ENCODE measurements at regions not wholly inside any gene's neighbourhood (a gene's known extent, or its start where the extent isn't known, plus 50 kb on each side); places are given as distances from the start of the nearest gene placed in this dataset.

GRCh38 chr2:215667585-215668377 is 231.9 kb upstream of the FN1 start:
- intact Hi-C loops (cut with micrococcal nuclease) = no loop called here
- no peak overlapping the region for H2AFZ ChIP-seq (ENCODE audit: insufficient read depth, low read depth, low read length, poor library complexity, severe bottlenecking)
- TF ChIP-seq, protein P1, sequence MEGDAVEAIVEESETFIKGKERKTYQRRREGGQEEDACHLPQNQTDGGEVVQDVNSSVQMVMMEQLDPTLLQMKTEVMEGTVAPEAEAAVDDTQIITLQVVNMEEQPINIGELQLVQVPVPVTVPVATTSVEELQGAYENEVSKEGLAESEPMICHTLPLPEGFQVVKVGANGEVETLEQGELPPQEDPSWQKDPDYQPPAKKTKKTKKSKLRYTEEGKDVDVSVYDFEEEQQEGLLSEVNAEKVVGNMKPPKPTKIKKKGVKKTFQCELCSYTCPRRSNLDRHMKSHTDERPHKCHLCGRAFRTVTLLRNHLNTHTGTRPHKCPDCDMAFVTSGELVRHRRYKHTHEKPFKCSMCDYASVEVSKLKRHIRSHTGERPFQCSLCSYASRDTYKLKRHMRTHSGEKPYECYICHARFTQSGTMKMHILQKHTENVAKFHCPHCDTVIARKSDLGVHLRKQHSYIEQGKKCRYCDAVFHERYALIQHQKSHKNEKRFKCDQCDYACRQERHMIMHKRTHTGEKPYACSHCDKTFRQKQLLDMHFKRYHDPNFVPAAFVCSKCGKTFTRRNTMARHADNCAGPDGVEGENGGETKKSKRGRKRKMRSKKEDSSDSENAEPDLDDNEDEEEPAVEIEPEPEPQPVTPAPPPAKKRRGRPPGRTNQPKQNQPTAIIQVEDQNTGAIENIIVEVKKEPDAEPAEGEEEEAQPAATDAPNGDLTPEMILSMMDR (IDR thresholded peaks at IDR 0.05) = no peak
- TF ChIP-seq EZH2 (IDR thresholded peaks at IDR 0.05; ENCODE audit: borderline replicate concordance, insufficient read depth, low read depth, low read length, poor library complexity, severe bottlenecking) = no peak
- H3K9me3 ChIP-seq (ENCODE audit: control extremely low read depth in 1 of 3, control insufficient read depth in 2 of 3, insufficient read depth in 1 of 3, low read length in 2 of 3) = no peaks in the 10 kb centered on the region
- no peaks in the 10 kb centered on the region for H3K4me1 Mint-ChIP-seq
- no peak overlapping the region for H3K4me2 ChIP-seq (replicated peaks; ENCODE audit: low read depth, low read length, poor library complexity, severe bottlenecking)
- H3K4me3 Mint-ChIP-seq = no peak overlapping the region
- H3K9ac ChIP-seq (ENCODE audit: low read length) = no peak overlapping the region
- no peaks in the 10 kb centered on the region for H4K20me1 ChIP-seq (ENCODE audit: control insufficient read depth, insufficient read depth, low read length, poor library complexity, severe bottlenecking)
- no peaks in the 10 kb centered on the region for H3K4me1 ChIP-seq (ENCODE audit: control insufficient read depth in 2 of 2, insufficient read depth in 2 of 2, low read length in 2 of 2)
- peaks cover 15% of the 10 kb centered on the region for H3K27me3 Mint-ChIP-seq
- CTCF ChIA-PET = no interaction called here
- POLR2A ChIA-PET = no interaction called here
- ATAC-seq (ENCODE audit: low read depth) (no peak), DNase-seq (no peak)
- H3K9me3 Mint-ChIP-seq (ENCODE audit: insufficient read depth) = no peaks in the 10 kb centered on the region
- H3K27me3 ChIP-seq (replicated peaks in 1 of 4; ENCODE audit: control extremely low read depth in 1 of 4, control insufficient read depth in 3 of 4, insufficient read depth in 4 of 4, low read length in 3 of 4) = peaks cover 0 to 4% (median 0%) of the 10 kb centered on the region in 4 experiments
- no peaks in the 10 kb centered on the region for H3K79me2 ChIP-seq (ENCODE audit: control insufficient read depth, insufficient read depth, low read length)
- H3K27ac ChIP-seq (ENCODE audit: low read length in 2 of 2) = no peak overlapping the region
- H3K27ac Mint-ChIP-seq = no peak overlapping the region
- H3K36me3 ChIP-seq (replicated peaks in 1 of 2; ENCODE audit: control extremely low read depth in 1 of 2, control insufficient read depth in 1 of 2, extremely low read depth in 1 of 2, insufficient read depth in 2 of 2, low read length in 1 of 2) = no peaks in the 10 kb centered on the region
- no peak overlapping the region for H3K4me3 ChIP-seq (ENCODE audit: control extremely low read depth in 1 of 5, extremely low read depth in 1 of 5, insufficient read depth in 1 of 5, low read depth in 2 of 5, low read length in 4 of 5)
- no CpG with 5 or more reads among the region's 10 CpGs for WGBS (ENCODE audit: insufficient coverage)

DNA sequence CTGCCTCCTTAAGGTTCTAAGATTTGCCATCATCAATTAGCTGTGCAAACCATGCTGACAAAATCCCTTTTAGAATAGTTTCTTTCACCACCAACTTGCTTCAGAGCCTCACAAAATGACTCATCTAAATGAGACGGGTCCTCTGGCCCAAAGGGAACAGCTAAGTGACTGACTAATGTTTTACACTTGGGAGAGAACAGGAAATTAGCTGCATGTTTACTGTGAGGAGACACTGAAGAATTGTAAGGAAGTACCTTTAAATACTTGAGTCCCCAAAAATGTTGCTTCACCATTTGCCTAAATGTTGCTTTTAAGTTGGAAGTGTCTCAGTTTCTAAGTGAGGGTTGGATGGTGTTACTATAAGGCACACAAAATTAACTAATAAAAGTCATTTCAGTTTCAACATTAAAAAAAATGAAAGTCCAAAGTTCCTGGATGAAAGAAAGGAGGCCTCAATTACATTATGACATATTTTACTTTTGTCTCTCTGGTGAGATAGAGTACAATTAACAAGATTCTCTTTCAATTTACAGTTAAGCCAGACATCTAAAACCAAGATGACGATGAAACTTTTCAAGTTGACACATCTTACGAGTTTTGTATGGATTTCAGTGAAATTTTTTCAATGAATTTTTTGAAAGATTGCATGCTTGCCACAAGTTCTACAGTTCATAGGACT is 229.1 kb upstream of the FN1 start:
- ATAC-seq (ENCODE audit: low read depth) = no peak
- no peak overlapping the region for H3K27ac ChIP-seq (ENCODE audit: low read length in 2 of 2)
- DNase-seq = no peak
- ChIA-PET POLR2A (no interaction called here), CTCF (no interaction called here)
- H3K4me3 Mint-ChIP-seq = no peak overlapping the region
- no peaks in the 10 kb centered on the region for H3K36me3 ChIP-seq (replicated peaks in 1 of 2; ENCODE audit: control extremely low read depth in 1 of 2, control insufficient read depth in 1 of 2, extremely low read depth in 1 of 2, insufficient read depth in 2 of 2, low read length in 1 of 2)
- H3K27me3 ChIP-seq (replicated peaks in 1 of 4; ENCODE audit: control extremely low read depth in 1 of 4, control insufficient read depth in 3 of 4, insufficient read depth in 4 of 4, low read length in 3 of 4) = peaks cover 0 to 4% (median 0%) of the 10 kb centered on the region in 4 experiments
- H3K27ac Mint-ChIP-seq = no peak overlapping the region
- H3K9me3 ChIP-seq (ENCODE audit: control extremely low read depth in 1 of 3, control insufficient read depth in 2 of 3, insufficient read depth in 1 of 3, low read length in 2 of 3) = no peaks in the 10 kb centered on the region
- H3K4me3 ChIP-seq (ENCODE audit: control extremely low read depth in 1 of 5, extremely low read depth in 1 of 5, insufficient read depth in 1 of 5, low read depth in 2 of 5, low read length in 4 of 5) = no peak overlapping the region
- WGBS (ENCODE audit: insufficient coverage) = no CpG with 5 or more reads among the region's 3 CpGs
- H3K79me2 ChIP-seq (ENCODE audit: control insufficient read depth, insufficient read depth, low read length) = no peaks in the 10 kb centered on the region
- TF ChIP-seq EZH2 (IDR thresholded peaks at IDR 0.05; ENCODE audit: borderline replicate concordance, insufficient read depth, low read depth, low read length, poor library complexity, severe bottlenecking) = no peak
- TF ChIP-seq, protein P1 (IDR thresholded peaks at IDR 0.05) = no peak
- H3K4me2 ChIP-seq (replicated peaks; ENCODE audit: low read depth, low read length, poor library complexity, severe bottlenecking) = no peak overlapping the region
- no peaks in the 10 kb centered on the region for H3K4me1 Mint-ChIP-seq
- H3K4me1 ChIP-seq (ENCODE audit: control insufficient read depth in 2 of 2, insufficient read depth in 2 of 2, low read length in 2 of 2) = no peaks in the 10 kb centered on the region
- H4K20me1 ChIP-seq (ENCODE audit: control insufficient read depth, insufficient read depth, low read length, poor library complexity, severe bottlenecking) = no peaks in the 10 kb centered on the region
- H2AFZ ChIP-seq (ENCODE audit: insufficient read depth, low read depth, low read length, poor library complexity, severe bottlenecking) = no peak overlapping the region
- peaks cover 8% of the 10 kb centered on the region for H3K27me3 Mint-ChIP-seq
- H3K9ac ChIP-seq (ENCODE audit: low read length) = no peak overlapping the region
- intact Hi-C loops (cut with micrococcal nuclease) = no loop called here
- no peaks in the 10 kb centered on the region for H3K9me3 Mint-ChIP-seq (ENCODE audit: insufficient read depth)
